HCT116 (cell line): ENCODE measurements at regions not wholly inside any gene's neighbourhood (a gene's known extent, or its start where the extent isn't known, plus 50 kb on each side); places are given as distances from the start of the nearest gene placed in this dataset.

Source experiments
- ATAC-seq: fragments of 200-7000 bp; cut with Tn5 transposase; 2 replicates; pipeline ENCODE4 v1.9.1; 2020; ENCODE audit warnings: mild to moderate bottlenecking, moderate library complexity
- BruUV-seq: library from RNA; stranded (reverse); fragments of 400-500 nt; replicated peaks from 2 replicates; lab custom pipeline; 2021; lab: Mats Ljungman, UMichigan
- CTCF ChIA-PET: fragments of 300-600 bp; sonication (Branson Sonifier 250); formaldehyde crosslinking; loops from one replicate; lab custom pipeline; 2021; ENCODE audit warnings: antibody characterized with exemption; lab: Charles Lee
- POLR2A ChIA-PET: fragments of 300-600, 350-600 bp; sonication (Branson Sonifier 250); formaldehyde crosslinking; loops from one replicate; lab custom pipeline; 2021; ENCODE audit warnings: antibody characterized with exemption; lab: Charles Lee
- RAD21 ChIA-PET, 2 experiments: fragments of 300-600 bp; sonication (Branson Sonifier 250); formaldehyde crosslinking; loops; one replicate each; lab custom pipeline; 2023; ENCODE audit warnings: low total read pairs in 2 of 2; ENCODE audit not compliant: uncharacterized antibody in 2 of 2, unreplicated experiment in 2 of 2, low non-redundant PET in 1 of 2; lab: Charles Lee
- DNase-seq: peaks from one replicate; pipeline ENCODE4 v3.0.0-alpha.2; 2010; ENCODE audit warnings: low read depth, low spot score
- H2AFZ ChIP-seq: fragments of 200-600 bp; shearing (Covaris generic), sonication (generic); 2 replicates; pipeline ENCODE4 v1.6.1; 2017; ENCODE audit warnings: low read depth, mixed run types, mixed read lengths, antibody characterized with exemption, low read length; ENCODE audit not compliant: poor library complexity, severe bottlenecking
- H3K27ac ChIP-seq: 2 replicates; pipeline ENCODE4 v1.5.1; 2012; ENCODE audit warnings: low read depth, low read length
- H3K27me3 ChIP-seq: fragments of 200-600 bp; sonication (generic); 2 replicates; pipeline ENCODE4 v1.6.1; 2016; ENCODE audit warnings: mixed run types, low read length, mixed read lengths; ENCODE audit not compliant: insufficient read depth
- H3K36me3 ChIP-seq, 2 experiments: fragments of 200-500 bp in 1 of 2; fragments of 200-600 bp in 1 of 2; sonication (Bioruptor generic) in 1 of 2; sonication (generic) in 1 of 2; 2 replicates each; pipeline versions ENCODE4 v1.5.1 to v1.6.1; 2014 to 2016; ENCODE audit warnings: low read length in 2 of 2, inconsistent platforms in 1 of 2, mixed read lengths in 1 of 2, mixed run types in 1 of 2; ENCODE audit not compliant: insufficient read depth in 2 of 2, control insufficient read depth in 1 of 2
- H3K4me1 ChIP-seq, 2 experiments: fragments of 200-600 bp in 1 of 2; sonication (generic) in 1 of 2; 2 replicates each; pipeline versions ENCODE4 v1.5.1 to v1.6.1; 2012 to 2017; ENCODE audit warnings: low read length in 2 of 2, inconsistent platforms in 1 of 2, mild to moderate bottlenecking in 1 of 2, mixed read lengths in 1 of 2, mixed run types in 1 of 2, moderate library complexity in 1 of 2; ENCODE audit not compliant: insufficient read depth in 2 of 2, control insufficient read depth in 1 of 2
- H3K4me2 ChIP-seq: fragments of 200-600 bp; sonication (generic); 2 replicates; pipeline ENCODE4 v1.6.1; 2017; ENCODE audit warnings: mixed run types, low read length, mixed read lengths
- H3K4me3 ChIP-seq, 2 experiments: fragments of 200-600 bp in 1 of 2; sonication (generic) in 1 of 2; replicated peaks in 1 of 2; 2 replicates each; pipeline ENCODE4 v1.5.1; 2011 to 2016; ENCODE audit warnings: low read length in 2 of 2, control low read depth in 1 of 2, low read depth in 1 of 2, mild to moderate bottlenecking in 1 of 2, mixed read lengths in 1 of 2, mixed run types in 1 of 2
- H3K79me2 ChIP-seq: fragments of 200-600 bp; sonication (generic); 2 replicates; pipeline ENCODE4 v1.6.1; 2017; ENCODE audit warnings: mild to moderate bottlenecking, mixed run types, low read length, moderate library complexity, mixed read lengths; ENCODE audit not compliant: insufficient read depth
- H3K9ac ChIP-seq: fragments of 200-600 bp; sonication (generic); 2 replicates; pipeline ENCODE4 v1.6.1; 2016; ENCODE audit warnings: low read length, mixed read lengths
- H3K9me2 ChIP-seq: fragments of 200-600 bp; sonication (generic), shearing (Covaris generic); 2 replicates; pipeline ENCODE4 v1.6.1; 2017; ENCODE audit warnings: mixed run types, mild to moderate bottlenecking, moderate library complexity; ENCODE audit not compliant: insufficient read depth
- H3K9me3 ChIP-seq, 2 experiments: fragments of 200-500 bp in 1 of 2; fragments of 200-600 bp in 1 of 2; sonication (Bioruptor generic) in 1 of 2; sonication (generic) in 1 of 2; 2 replicates each; pipeline ENCODE4 v1.6.1; 2014 to 2017; ENCODE audit warnings: low read length in 2 of 2, mixed read lengths in 2 of 2, inconsistent platforms in 1 of 2, low read depth in 1 of 2, mild to moderate bottlenecking in 1 of 2, mixed run types in 1 of 2, moderate library complexity in 1 of 2; ENCODE audit not compliant: control insufficient read depth in 1 of 2, insufficient read depth in 1 of 2
- H4K20me1 ChIP-seq: fragments of 200-600 bp; sonication (generic), shearing (Covaris generic); 2 replicates; pipeline ENCODE4 v1.6.1; 2017; ENCODE audit warnings: mixed run types, mild to moderate bottlenecking, moderate library complexity; ENCODE audit not compliant: insufficient read depth
- EGR1 ChIP-seq: IDR thresholded peaks from 2 replicates; pipeline ENCODE4 v1.6.1; 2012; ENCODE audit warnings: low read depth
- EZH2 ChIP-seq: fragments of 200-600 bp; sonication (generic); IDR thresholded peaks from 2 replicates; pipeline ENCODE4 v1.6.1; 2017; ENCODE audit warnings: antibody characterized with exemption, mixed run types
- EZH2phosphoT487 ChIP-seq: fragments of 200-600 bp; IDR thresholded peaks from 2 replicates; pipeline ENCODE4 v1.6.1; 2018; ENCODE audit warnings: antibody characterized with exemption, borderline replicate concordance
- FOSL1 ChIP-seq: IDR thresholded peaks from 2 replicates; pipeline ENCODE4 v1.6.1; 2012; ENCODE audit warnings: low read depth
- POLR2AphosphoS5 ChIP-seq: IDR thresholded peaks from 2 replicates; pipeline ENCODE4 v1.6.1; 2011; ENCODE audit warnings: mild to moderate bottlenecking, low read depth, low read length, moderate library complexity
- SIN3A ChIP-seq: IDR thresholded peaks from 2 replicates; pipeline ENCODE4 v1.6.1; 2012; ENCODE audit warnings: low read depth
- SP1 ChIP-seq: IDR thresholded peaks from 2 replicates; pipeline ENCODE4 v1.6.1; 2012; ENCODE audit warnings: low read depth
- SRF ChIP-seq: IDR thresholded peaks from 2 replicates; pipeline ENCODE4 v1.6.1; 2012; ENCODE audit warnings: low read depth
- TCF7L2 ChIP-seq: IDR thresholded peaks from 2 replicates; pipeline ENCODE4 v1.7.0; 2011; ENCODE audit warnings: borderline replicate concordance, inconsistent platforms; ENCODE audit not compliant: insufficient read depth, insufficient read length; ENCODE audit errors: extremely low read depth
- YY1 ChIP-seq: IDR thresholded peaks from 2 replicates; pipeline ENCODE4 v1.6.1; 2011; ENCODE audit warnings: low read length, low read depth, moderate library complexity, mild to moderate bottlenecking; ENCODE audit not compliant: insufficient replicate concordance; ENCODE audit errors: extremely low read depth
- ZFX ChIP-seq: fragments of 450-650 bp; IDR thresholded peaks from 2 replicates; pipeline ENCODE4 v1.6.1; 2017
- ZNF274 ChIP-seq: fragments of 200-500 bp; sonication (Bioruptor generic); IDR thresholded peaks from 2 replicates; pipeline ENCODE4 v1.6.1; 2014; ENCODE audit warnings: mild to moderate bottlenecking, low read depth, low read length, inconsistent platforms
- intact Hi-C: fragments of 100-400 bp; cut with micrococcal nuclease; formaldehyde crosslinking; loops from 2 replicates; pipeline ENCODE4 v1.10.0; 2022
- TF ChIP-seq, protein P1 (sequence below): IDR thresholded peaks from 2 replicates; pipeline ENCODE4 v1.6.1; 2011; ENCODE audit warnings: mild to moderate bottlenecking, low read length, moderate library complexity; ENCODE audit not compliant: insufficient replicate concordance; ENCODE audit errors: extremely low read depth
- TF ChIP-seq, protein P2 (sequence below): IDR thresholded peaks from 2 replicates; pipeline ENCODE4 v1.6.1; 2012

DNA sequence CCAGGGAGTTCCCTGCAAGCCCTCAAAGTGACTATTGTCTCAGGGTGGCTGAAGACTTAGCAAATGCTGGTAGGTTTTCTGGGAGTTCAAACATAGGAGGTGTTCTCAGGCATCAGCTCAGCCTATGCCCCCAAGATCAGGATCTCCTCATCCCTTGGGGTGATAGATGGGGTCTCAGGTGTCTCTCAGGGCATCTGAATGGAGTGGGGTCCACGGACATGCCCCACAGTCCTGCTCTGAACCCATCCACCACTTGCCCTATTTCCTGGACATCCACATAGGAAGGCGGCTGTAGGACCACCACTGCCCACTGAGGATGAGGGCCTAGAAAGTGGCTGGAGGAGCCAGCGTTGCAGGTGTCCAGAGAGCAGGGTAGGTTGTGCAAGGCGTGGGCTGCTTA, 287.0 kb upstream of the CXCR4 start:
- DNase-seq: no peak
- Histone ChIP-seq H3K27ac (no peak overlapping the region), H3K9me3 (no peaks in the 10 kb centered on the region), H3K4me3 (no peak overlapping the region), H3K4me2 (no peak overlapping the region), H3K79me2 (no peaks in the 10 kb centered on the region), H2AFZ (no peak overlapping the region), H4K20me1 (no peaks in the 10 kb centered on the region), H3K9ac (no peak overlapping the region), H3K36me3 (no peaks in the 10 kb centered on the region), H3K4me1 (no peaks in the 10 kb centered on the region; a peak in 1 of 4 replicates), H3K27me3 (peaks cover 70% of the 10 kb centered on the region), H3K9me2 (no peaks in the 10 kb centered on the region)
- ChIA-PET CTCF (no interaction called here), POLR2A (no interaction called here), RAD21 (no interaction called here)
- intact Hi-C loops: no loop called here
- no peak for ATAC-seq
- BruUV-seq: no TSS peak
- TF ChIP-seq YY1 (no peak), POLR2AphosphoS5 (no peak)
- TF ChIP-seq, protein P1, sequence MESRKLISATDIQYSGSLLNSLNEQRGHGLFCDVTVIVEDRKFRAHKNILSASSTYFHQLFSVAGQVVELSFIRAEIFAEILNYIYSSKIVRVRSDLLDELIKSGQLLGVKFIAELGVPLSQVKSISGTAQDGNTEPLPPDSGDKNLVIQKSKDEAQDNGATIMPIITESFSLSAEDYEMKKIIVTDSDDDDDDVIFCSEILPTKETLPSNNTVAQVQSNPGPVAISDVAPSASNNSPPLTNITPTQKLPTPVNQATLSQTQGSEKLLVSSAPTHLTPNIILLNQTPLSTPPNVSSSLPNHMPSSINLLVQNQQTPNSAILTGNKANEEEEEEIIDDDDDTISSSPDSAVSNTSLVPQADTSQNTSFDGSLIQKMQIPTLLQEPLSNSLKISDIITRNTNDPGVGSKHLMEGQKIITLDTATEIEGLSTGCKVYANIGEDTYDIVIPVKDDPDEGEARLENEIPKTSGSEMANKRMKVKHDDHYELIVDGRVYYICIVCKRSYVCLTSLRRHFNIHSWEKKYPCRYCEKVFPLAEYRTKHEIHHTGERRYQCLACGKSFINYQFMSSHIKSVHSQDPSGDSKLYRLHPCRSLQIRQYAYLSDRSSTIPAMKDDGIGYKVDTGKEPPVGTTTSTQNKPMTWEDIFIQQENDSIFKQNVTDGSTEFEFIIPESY: no peak

DNA sequence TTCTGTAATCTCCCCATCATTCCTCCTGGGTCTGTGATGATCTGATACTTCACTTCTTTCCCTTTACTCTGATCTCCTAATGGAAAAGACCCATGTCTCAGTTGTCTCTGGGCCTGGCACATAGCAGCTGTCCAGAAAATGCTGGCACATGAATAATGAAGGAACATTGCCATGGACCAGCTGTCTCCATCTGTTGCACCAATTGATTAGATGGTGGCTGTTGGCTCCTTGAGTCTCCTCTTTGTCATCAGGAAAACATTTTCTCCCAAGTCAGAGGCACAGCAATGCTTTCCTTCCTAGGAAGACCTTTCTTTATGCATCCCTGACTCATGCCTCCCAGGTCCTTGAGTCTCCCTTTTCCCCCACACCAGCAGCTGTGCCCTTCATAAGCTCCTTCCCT, 286.2 kb upstream of the CXCR4 start:
- intact Hi-C loops: no loop called here
- Histone ChIP-seq H3K4me3 (no peak overlapping the region), H3K36me3 (no peaks in the 10 kb centered on the region), H3K9me3 (no peaks in the 10 kb centered on the region), H2AFZ (no peak overlapping the region), H3K4me1 (peaks cover 0 to 6% of the 10 kb centered on the region in 2 experiments; a peak in 1 of 4 replicates), H3K9me2 (no peaks in the 10 kb centered on the region), H3K27ac (no peak overlapping the region), H4K20me1 (no peaks in the 10 kb centered on the region), H3K9ac (no peak overlapping the region), H3K79me2 (no peaks in the 10 kb centered on the region), H3K27me3 (peaks cover 69% of the 10 kb centered on the region), H3K4me2 (no peak overlapping the region)
- BruUV-seq: no TSS peak
- DNase-seq (no peak), ATAC-seq (no peak)
- ChIA-PET POLR2A (no interaction called here), CTCF (no interaction called here), RAD21 (no interaction called here)
- TF ChIP-seq EZH2 (no peak), SRF (no peak), ZNF274 (no peak), SP1 (no peak), FOSL1 (no peak), ZFX (no peak), EZH2phosphoT487 (no peak), EGR1 (no peak), SIN3A (no peak), TCF7L2 (no peak), YY1 (no peak)
- TF ChIP-seq, protein P2, sequence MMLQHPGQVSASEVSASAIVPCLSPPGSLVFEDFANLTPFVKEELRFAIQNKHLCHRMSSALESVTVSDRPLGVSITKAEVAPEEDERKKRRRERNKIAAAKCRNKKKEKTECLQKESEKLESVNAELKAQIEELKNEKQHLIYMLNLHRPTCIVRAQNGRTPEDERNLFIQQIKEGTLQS: no peak
